Activated T-cell treated with anti-CD3 and anti-CD28 coated beads, Interleukin-2, amount 50 U/mL, for 72 hours (primary cell): ENCODE measurements at regions not wholly inside any gene's neighbourhood (a gene's known extent, or its start where the extent isn't known, plus 50 kb on each side); places are given as distances from the start of the nearest gene placed in this dataset.
"Not testable (repeated sequence)": the region's sequence is repeated elsewhere in the genome, so short reads cannot be mapped to it uniquely, and the experiment has no call there.

Source experiments
- ATAC-seq, 2 donors: fragments of 150-1000 bp; cut with Tn5 transposase; replicated peaks in 1 of 2; 2 replicates each; pipeline ENCODE4 v1.10.0; 2021; ENCODE audit warnings: moderate library complexity in 2 of 2, mild to moderate bottlenecking in 1 of 2
- DNase-seq, 2 donors: peaks; one replicate each; pipeline ENCODE4 v3.0.0; 2021 to 2022; ENCODE audit warnings: mixed read lengths in 1 of 2
- H3K27ac Mint-ChIP-seq: one replicate; pipeline ENCODE4 v1.8.0; 2022; ENCODE audit warnings: mild to moderate bottlenecking, moderate library complexity, mixed read lengths
- H3K27me3 Mint-ChIP-seq: one replicate; pipeline ENCODE4 v1.8.0; 2022; ENCODE audit warnings: low read depth, mixed read lengths
- H3K36me3 Mint-ChIP-seq, 2 donors: one replicate each; pipeline ENCODE4 v1.8.0; 2022; ENCODE audit warnings: mixed read lengths in 2 of 2, mild to moderate bottlenecking in 1 of 2; ENCODE audit not compliant: insufficient read depth in 2 of 2
- H3K4me1 Mint-ChIP-seq: one replicate; pipeline ENCODE4 v1.8.0; 2022; ENCODE audit warnings: low read depth, mixed read lengths
- H3K4me3 Mint-ChIP-seq, 2 donors: one replicate each; pipeline ENCODE4 v1.8.0; 2022; ENCODE audit warnings: mild to moderate bottlenecking in 2 of 2, mixed read lengths in 2 of 2, moderate library complexity in 2 of 2
- H3K9me3 Mint-ChIP-seq, 2 donors: one replicate each; pipeline ENCODE4 v1.8.0; 2022; ENCODE audit warnings: mixed read lengths in 2 of 2

DNA sequence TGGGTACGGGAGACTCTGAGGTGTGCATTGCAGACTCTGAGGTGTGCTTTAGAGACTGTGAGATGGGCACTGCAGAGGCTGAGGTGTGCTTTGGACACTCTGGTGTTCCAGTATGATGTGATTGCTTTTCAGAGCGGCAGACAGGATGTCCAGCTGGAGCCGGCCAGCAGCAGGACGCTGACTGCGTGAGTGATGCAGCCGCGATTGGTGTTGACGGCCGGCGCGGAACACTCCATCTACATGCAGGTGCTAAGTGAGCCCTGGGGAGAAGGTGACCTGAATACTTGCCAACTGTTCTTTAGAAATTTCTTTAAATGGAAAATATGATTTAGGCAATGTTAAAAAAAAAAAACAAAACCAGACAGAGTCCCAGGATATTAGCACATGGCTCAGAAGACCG is 103.1 kb upstream of the PPP2R3B start:
- ATAC-seq (no peak), DNase-seq (no peak)
- Mint-ChIP-seq H3K4me1 (no peaks in the 10 kb centered on the region), H3K4me3 (no peak overlapping the region), H3K36me3 (no peaks in the 10 kb centered on the region), H3K27me3 (no peaks in the 10 kb centered on the region), H3K27ac (no peak overlapping the region), H3K9me3 (no peaks in the 10 kb centered on the region)

DNA sequence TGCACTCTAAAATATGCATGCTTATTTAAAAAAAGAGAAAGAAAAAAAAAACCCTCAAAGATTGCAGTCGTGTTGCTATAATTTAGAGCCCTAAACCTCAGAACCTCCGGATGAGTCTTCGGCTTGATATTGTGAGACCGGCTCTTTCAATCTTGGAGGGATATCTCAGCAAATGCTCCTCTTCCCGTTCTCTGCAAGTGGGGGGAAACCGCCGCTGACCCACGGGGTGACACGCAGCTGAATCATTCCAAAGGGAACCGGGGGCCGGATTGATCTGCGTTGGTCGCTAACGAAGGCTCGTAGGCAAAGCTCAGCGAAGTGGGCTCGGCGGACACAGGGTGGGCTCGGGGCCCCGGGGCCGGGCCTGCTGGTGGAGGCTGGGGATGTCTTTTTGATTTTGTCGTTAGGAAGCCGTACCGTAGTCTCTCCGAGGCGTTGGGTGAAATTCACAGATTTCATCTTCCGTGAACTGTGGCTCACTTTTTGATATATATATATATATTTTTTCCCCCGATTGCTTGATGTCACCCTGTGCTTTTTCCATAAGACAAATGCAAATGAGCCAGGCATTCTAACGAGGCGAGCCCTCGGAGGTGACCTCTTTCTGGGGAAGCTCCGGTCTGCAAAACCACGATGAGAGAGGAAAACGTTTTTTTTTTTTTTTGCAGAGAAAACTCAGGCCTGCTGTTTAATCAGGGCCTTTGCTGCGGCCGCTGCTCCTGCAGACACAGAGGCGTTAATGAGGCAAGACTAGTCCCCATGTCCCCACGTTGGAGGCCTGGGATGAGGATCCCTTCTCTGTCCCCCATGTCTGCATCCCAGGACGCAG is 110.7 kb upstream of the PPP2R3B start:
- peaks cover under 1 to 6% of the 10 kb centered on the region in 2 donors for H3K36me3 Mint-ChIP-seq
- H3K27ac Mint-ChIP-seq: no peak overlapping the region
- H3K9me3 Mint-ChIP-seq: peaks cover 8% of the 10 kb centered on the region in 2 donors

DNA sequence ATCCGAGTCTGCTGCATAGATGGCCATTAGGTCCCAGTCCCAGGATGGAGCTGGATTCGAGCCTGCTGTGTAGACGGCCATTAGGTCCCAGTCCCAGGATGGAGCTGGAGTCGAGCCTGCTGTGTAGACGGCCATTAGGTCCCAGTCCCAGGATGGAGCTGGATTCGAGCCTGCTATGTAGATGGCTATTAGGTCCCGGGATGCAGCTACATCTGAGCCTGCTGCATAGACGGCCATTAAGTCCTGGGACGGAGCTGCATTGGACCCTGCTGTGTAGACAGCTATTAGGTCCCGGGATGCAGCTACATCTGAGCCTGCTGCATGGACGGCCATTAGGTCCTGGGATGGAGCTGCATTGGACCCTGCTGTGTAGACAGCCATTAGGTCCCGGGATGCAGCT is 112.2 kb upstream of the PPP2R3B start:
- H3K4me3 Mint-ChIP-seq, H3K4me1 Mint-ChIP-seq, ATAC-seq, DNase-seq, H3K27ac Mint-ChIP-seq, H3K36me3 Mint-ChIP-seq: not testable (repeated sequence)
- Mint-ChIP-seq H3K9me3 (peaks cover 12 to 13% of the 10 kb centered on the region in 2 donors), H3K27me3 (peaks cover 25% of the 10 kb centered on the region)

More for the DNA sequence above, 110.7 kb upstream of the PPP2R3B start:
- H3K4me3 Mint-ChIP-seq: no peak overlapping the region
- DNase-seq (no peak), ATAC-seq (no peak)
- peaks cover 5% of the 10 kb centered on the region for H3K4me1 Mint-ChIP-seq
- peaks cover 20% of the 10 kb centered on the region for H3K27me3 Mint-ChIP-seq

DNA sequence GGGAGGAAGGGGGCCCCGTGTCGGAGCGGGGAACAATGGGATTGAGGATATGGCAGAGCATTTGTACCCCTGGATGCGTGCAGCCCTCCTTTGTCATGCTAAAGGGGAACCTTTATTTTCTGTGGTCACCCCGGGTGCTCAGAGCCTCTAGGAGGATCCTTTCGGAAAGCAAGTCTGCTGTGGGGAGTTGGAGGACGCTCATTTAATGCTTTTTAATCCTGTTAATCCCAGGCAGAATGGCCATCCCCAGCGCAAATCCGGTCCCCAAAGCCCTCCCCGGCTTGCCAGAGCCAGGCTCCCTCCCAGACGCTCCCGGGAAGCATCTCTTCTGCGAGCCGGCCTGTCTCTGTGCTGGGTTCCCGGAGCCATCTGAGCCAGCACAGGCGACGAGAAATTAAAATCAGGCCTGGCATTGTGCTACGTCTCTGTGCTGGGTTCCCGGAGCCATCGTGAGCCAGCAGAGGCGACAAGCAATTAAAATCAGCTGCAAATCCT is 113.2 kb upstream of the PPP2R3B start:
- ATAC-seq: no peak
- DNase-seq: no peak
- Mint-ChIP-seq H3K4me1 (peaks cover 5% of the 10 kb centered on the region), H3K27me3 (peaks cover 25% of the 10 kb centered on the region), H3K36me3 (peaks cover 4 to 9% of the 10 kb centered on the region in 2 donors), H3K4me3 (peak overlapping the region in 1 of 2 donors; percentile 2), H3K27ac (no peak overlapping the region), H3K9me3 (peaks cover 12 to 13% of the 10 kb centered on the region in 2 donors)

DNA sequence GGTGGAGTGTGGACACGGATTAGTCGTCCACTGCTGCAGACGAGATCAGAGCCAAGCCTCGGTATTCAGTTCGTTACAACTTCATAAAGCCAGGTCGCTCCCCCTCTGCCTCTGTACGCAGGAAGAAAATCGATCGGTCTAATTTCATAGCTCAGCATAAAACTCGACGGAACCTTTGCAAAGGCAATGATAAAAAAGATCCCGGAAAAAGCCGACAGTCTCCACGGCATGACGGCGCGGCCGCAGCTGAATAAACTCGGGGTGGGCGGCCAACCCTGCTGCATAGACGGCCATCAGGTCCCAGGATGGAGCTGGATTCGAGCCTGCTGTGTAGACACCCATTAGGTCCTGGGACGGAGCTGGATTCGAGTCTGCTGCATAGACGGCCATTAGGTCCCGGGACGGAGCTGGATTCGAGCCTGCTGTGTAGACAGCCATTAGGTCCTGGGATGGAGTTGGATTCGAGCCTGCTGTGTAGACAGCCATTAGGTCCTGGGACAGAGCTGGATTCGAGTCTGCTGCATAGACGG is 113.8 kb upstream of the PPP2R3B start:
- Mint-ChIP-seq H3K27me3 (peaks cover 25% of the 10 kb centered on the region), H3K4me3 (no peak overlapping the region), H3K4me1 (peaks cover 5% of the 10 kb centered on the region), H3K9me3 (peaks cover 12 to 13% of the 10 kb centered on the region in 2 donors), H3K27ac (no peak overlapping the region), H3K36me3 (peaks cover 4 to 9% of the 10 kb centered on the region in 2 donors)
- ATAC-seq (no peak), DNase-seq (no peak)

DNA sequence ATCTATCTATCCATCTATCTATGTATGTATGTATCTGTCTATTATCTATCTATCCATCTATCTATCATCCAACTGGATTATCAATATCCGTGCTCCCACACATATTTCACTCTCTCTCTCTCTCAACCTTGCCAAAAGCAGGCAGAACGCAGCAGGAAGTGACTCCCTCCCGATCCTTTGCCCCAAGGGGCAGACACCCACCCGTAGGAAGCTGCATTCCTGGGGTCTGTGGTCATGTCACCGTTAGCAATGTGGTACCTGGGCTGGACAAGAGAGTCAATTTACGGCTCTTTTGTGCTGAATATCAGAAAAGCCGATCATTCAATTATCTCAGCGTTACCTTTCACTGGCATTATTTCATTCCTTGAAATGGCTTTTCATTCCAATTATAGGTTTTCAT is 119.6 kb upstream of the PPP2R3B start:
- Mint-ChIP-seq H3K9me3 (peaks cover 15 to 22% of the 10 kb centered on the region in 2 donors), H3K27ac (no peak overlapping the region), H3K36me3 (peaks cover 5 to 11% of the 10 kb centered on the region in 2 donors), H3K4me1 (no peaks in the 10 kb centered on the region), H3K27me3 (peaks cover 15% of the 10 kb centered on the region), H3K4me3 (no peak overlapping the region)
- ATAC-seq (no peak), DNase-seq (no peak)

DNA sequence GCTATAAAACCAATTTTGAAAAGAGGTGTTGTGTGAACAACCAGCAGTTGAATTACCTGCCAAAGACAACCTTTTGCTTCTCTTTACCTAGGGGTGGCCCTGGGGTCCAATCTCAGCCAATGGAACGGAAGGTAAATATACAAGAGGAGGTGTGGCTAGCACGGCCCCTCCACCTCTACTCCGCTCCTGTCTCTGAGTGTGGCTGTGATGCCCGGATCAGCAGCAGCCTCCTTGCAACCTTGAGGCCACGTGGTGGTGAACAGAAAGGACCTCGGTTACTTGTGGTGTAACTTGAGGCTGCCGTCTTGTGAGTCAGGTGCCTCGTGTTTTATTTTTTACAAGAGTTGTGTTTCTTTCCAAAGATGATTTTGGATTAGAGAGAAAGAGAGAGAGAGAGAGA is 121.5 kb upstream of the PPP2R3B start:
- Mint-ChIP-seq H3K27ac (no peak overlapping the region), H3K4me3 (no peak overlapping the region), H3K9me3 (peaks cover 3 to 9% of the 10 kb centered on the region in 2 donors), H3K4me1 (no peaks in the 10 kb centered on the region), H3K27me3 (no peaks in the 10 kb centered on the region), H3K36me3 (peaks cover 1 to 2% of the 10 kb centered on the region in 2 donors)
- DNase-seq: no peak
- no peak for ATAC-seq

DNA sequence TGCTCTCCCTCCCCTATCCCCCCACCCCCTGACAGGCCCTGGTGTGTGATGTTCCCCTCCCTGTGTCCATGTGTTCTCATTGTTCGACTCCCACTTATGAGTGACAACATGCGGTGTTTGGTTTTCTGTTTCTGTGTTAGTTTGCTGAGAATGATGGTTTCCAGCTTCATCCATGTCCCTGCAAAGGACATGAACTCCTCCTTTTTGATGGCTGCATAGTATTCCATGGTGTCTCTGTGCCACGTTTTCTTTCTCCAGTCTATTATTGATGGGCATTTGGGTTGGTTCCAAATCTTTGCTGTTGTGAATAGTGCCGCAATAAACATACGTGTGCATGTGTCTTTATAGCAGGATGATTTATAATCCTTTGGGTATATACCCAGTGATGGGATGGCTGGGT is 121.8 kb upstream of the SHOX start:
- not testable (repeated sequence) for H3K4me3 Mint-ChIP-seq, ATAC-seq, H3K36me3 Mint-ChIP-seq, H3K9me3 Mint-ChIP-seq, H3K27me3 Mint-ChIP-seq, H3K4me1 Mint-ChIP-seq, H3K27ac Mint-ChIP-seq, DNase-seq

DNA sequence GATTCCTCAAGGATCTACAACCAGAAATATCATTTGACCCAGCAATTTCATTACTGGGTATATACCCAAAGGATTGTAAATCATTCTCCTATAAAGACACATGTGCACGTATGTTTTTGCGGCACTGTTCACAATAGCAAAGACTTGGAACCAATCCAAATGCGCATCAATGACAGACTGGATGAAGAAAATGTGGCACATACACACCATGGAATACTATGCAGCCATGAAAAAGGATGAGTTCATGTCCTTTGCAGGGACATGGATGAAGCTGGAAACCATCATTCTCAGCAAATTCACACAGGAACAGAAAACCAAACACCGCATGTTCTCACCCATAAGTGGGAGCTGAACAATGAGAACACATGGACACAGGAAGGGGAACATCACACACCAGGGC is 119.5 kb upstream of the SHOX start:
- not testable (repeated sequence) for H3K27me3 Mint-ChIP-seq, H3K27ac Mint-ChIP-seq, DNase-seq, H3K36me3 Mint-ChIP-seq, H3K4me3 Mint-ChIP-seq, H3K4me1 Mint-ChIP-seq, H3K9me3 Mint-ChIP-seq, ATAC-seq

DNA sequence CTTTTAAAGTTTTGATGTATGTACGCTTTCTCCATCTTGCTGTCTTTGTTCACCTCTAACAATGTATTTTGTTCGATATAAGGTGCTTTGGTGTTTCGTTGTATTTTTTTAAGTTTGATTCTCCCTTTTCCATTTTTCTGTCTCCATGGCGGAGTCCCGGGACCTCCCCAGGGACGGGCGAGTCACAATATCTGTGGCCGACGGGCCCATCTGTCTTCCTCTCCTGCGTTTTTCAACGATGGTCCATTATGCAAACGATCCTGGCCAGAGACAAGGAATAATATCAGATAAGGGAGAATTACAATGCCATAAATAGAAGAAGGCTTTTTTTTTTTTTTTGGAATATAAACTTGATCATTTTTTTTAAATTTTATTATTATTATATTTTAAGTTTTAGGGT is 112.3 kb upstream of the SHOX start:
- DNase-seq (no peak), ATAC-seq (no peak)
- no peak overlapping the region for H3K4me3 Mint-ChIP-seq
- H3K27ac Mint-ChIP-seq: no peak overlapping the region
- peaks cover 11% of the 10 kb centered on the region for H3K27me3 Mint-ChIP-seq
- no peaks in the 10 kb centered on the region for H3K4me1 Mint-ChIP-seq
- peaks cover 0 to 3% of the 10 kb centered on the region in 2 donors for H3K36me3 Mint-ChIP-seq
- peaks cover 1 to 4% of the 10 kb centered on the region in 2 donors for H3K9me3 Mint-ChIP-seq

DNA sequence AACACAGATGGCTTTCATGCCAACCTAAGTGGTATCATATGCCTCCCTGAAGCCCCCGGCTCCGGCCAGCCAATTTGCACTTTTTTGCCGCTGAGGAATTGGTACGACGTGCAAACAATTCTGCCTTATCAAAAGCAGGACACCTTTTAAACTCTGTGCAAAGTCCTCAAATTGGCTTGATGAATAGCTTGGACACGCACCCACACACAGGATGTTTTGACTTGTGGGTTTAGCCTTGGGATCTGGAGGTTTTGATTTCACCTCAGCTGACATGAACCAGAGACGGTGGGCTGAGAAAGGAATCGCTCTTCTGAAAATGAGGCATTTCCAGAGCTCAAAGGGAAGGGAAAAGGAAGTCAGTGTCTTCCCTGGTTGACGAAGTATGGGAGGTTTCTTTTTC is 110.8 kb upstream of the SHOX start:
- Mint-ChIP-seq H3K4me3 (no peak overlapping the region), H3K27ac (no peak overlapping the region), H3K4me1 (no peaks in the 10 kb centered on the region), H3K36me3 (peaks cover 2 to 3% of the 10 kb centered on the region in 2 donors), H3K27me3 (peaks cover 11% of the 10 kb centered on the region), H3K9me3 (peaks cover 1 to 5% of the 10 kb centered on the region in 2 donors)
- DNase-seq: no peak
- no peak for ATAC-seq

DNA sequence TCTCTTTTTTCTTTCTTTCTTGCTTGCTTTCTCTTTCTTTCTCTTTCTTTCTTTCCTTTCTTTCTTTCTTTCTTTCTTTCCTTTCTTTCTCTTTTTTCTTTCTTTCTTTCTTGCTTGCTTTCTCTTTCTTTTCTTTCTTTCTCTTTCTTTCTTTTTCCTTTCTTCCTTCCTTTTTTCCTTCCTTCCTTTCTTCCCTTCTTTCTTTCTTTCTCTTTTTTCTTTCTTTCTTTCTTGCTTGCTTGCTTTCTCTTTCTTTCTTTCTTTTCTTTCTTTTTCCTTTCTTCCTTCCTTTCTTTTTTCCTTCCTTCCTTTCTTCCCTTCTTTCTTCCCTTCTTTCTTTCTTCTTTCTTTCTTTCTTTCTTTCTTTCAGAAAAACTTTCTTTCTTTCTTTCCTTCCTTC is 108.1 kb upstream of the SHOX start:
- Mint-ChIP-seq H3K27me3 (no peaks in the 10 kb centered on the region), H3K4me3 (no peak overlapping the region), H3K36me3 (peaks cover 0 to 2% of the 10 kb centered on the region in 2 donors), H3K9me3 (peaks cover 1 to 8% of the 10 kb centered on the region in 2 donors), H3K27ac (peak overlapping the region; percentile 60), H3K4me1 (no peaks in the 10 kb centered on the region)
- no peak for ATAC-seq
- no peak for DNase-seq

DNA sequence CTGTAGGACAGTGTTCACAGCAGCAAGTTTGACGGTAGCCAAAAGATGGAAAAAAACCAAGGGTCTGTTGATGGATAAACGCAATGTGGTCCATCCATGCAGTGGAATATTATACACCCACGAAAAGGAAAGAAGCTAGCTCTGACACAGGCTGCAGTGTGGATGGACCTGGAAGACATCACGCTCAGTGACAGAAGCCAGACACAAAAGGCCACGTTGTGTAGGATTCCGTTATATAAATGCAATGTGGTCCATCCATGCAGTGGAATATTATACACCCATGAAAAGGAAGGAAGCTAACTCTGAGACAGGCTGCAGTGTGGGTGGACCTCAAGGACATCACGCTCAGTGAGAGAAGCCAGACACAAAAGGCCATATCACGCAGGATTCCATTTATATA is 105.5 kb upstream of the SHOX start:
- no peak for DNase-seq
- peaks cover 3 to 12% of the 10 kb centered on the region in 2 donors for H3K9me3 Mint-ChIP-seq
- no peak overlapping the region for H3K27ac Mint-ChIP-seq
- H3K27me3 Mint-ChIP-seq: no peaks in the 10 kb centered on the region
- peaks cover 0 to 2% of the 10 kb centered on the region in 2 donors for H3K36me3 Mint-ChIP-seq
- H3K4me1 Mint-ChIP-seq: no peaks in the 10 kb centered on the region
- no peak for ATAC-seq
- H3K4me3 Mint-ChIP-seq: no peak overlapping the region
